Trophoblast cell (in vitro differentiated cells and primary cell): ENCODE measurements at regions not wholly inside any gene's neighbourhood (a gene's known extent, or its start where the extent isn't known, plus 50 kb on each side); places are given as distances from the start of the nearest gene placed in this dataset.
"Not testable (repeated sequence)": the region's sequence is repeated elsewhere in the genome, so short reads cannot be mapped to it uniquely, and the experiment has no call there.

ENCODE experiments used
- DNase-seq, 2 donors: peaks; one replicate each; pipeline ENCODE4 v3.0.0-alpha.2; 2016
- H2AFZ ChIP-seq: 2 replicates; pipeline ENCODE4 v1.6.1; 2013; ENCODE audit warnings: low read length, moderate library complexity, mild to moderate bottlenecking; ENCODE audit not compliant: insufficient read depth, poor library complexity
- H2AK5ac ChIP-seq: 2 replicates; pipeline ENCODE4 v1.6.1; 2013; ENCODE audit warnings: mild to moderate bottlenecking, low read length
- H2BK120ac ChIP-seq: 2 replicates; pipeline ENCODE4 v1.6.1; 2013; ENCODE audit warnings: low read length, mild to moderate bottlenecking, moderate library complexity; ENCODE audit not compliant: insufficient read depth, poor library complexity
- H2BK12ac ChIP-seq: 2 replicates; pipeline ENCODE4 v1.6.1; 2013; ENCODE audit warnings: mild to moderate bottlenecking, low read length, moderate library complexity
- H2BK5ac ChIP-seq: 2 replicates; pipeline ENCODE4 v1.6.1; 2013; ENCODE audit warnings: low read length, low read depth, moderate library complexity, mild to moderate bottlenecking; ENCODE audit not compliant: poor library complexity
- H3K14ac ChIP-seq: 2 replicates; pipeline ENCODE4 v1.6.1; 2013; ENCODE audit warnings: mild to moderate bottlenecking, low read length
- H3K18ac ChIP-seq: 2 replicates; pipeline ENCODE4 v1.6.1; 2013; ENCODE audit warnings: mild to moderate bottlenecking, low read length
- H3K23ac ChIP-seq: 2 replicates; pipeline ENCODE4 v1.6.1; 2013; ENCODE audit warnings: low read length
- H3K27ac ChIP-seq: 2 replicates; pipeline ENCODE4 v1.5.1; 2013; ENCODE audit warnings: low read depth, mild to moderate bottlenecking, inconsistent platforms, low read length, moderate library complexity
- H3K27me3 ChIP-seq: 2 replicates; pipeline ENCODE4 v1.6.1; 2013; ENCODE audit warnings: inconsistent platforms, mild to moderate bottlenecking, low read length, moderate library complexity; ENCODE audit not compliant: insufficient read depth
- H3K36me3 ChIP-seq, 2 experiments: 1 replicate in 1 of 2; 2 replicates in 1 of 2; pipeline ENCODE4 v1.6.1; 2013; ENCODE audit warnings: low read length in 2 of 2, mild to moderate bottlenecking in 2 of 2, moderate library complexity in 1 of 2; ENCODE audit not compliant: insufficient read depth in 2 of 2, control insufficient read depth in 1 of 2
- H3K4ac ChIP-seq: 2 replicates; pipeline ENCODE4 v1.6.1; 2013; ENCODE audit warnings: low read depth, mild to moderate bottlenecking, low read length, moderate library complexity
- H3K4me1 ChIP-seq, 2 experiments: 1 replicate in 1 of 2; 2 replicates in 1 of 2; pipeline ENCODE4 v1.6.1; 2013; ENCODE audit warnings: low read length in 2 of 2, mild to moderate bottlenecking in 2 of 2, moderate library complexity in 1 of 2; ENCODE audit not compliant: insufficient read depth in 2 of 2, control insufficient read depth in 1 of 2
- H3K4me2 ChIP-seq: 2 replicates; pipeline ENCODE4 v1.6.1; 2013; ENCODE audit warnings: inconsistent platforms, mild to moderate bottlenecking, low read length, moderate library complexity
- H3K4me3 ChIP-seq: 2 replicates; pipeline ENCODE4 v1.5.1; 2013; ENCODE audit warnings: mild to moderate bottlenecking, low read depth, low read length, inconsistent platforms
- H3K79me1 ChIP-seq: one replicate; pipeline ENCODE4 v1.6.1; 2013; ENCODE audit warnings: low read length
- H3K79me2 ChIP-seq: 2 replicates; pipeline ENCODE4 v1.6.1; 2013; ENCODE audit warnings: low read length, mild to moderate bottlenecking; ENCODE audit not compliant: control insufficient read depth, insufficient read depth, poor library complexity
- H3K9ac ChIP-seq: 2 replicates; pipeline ENCODE4 v1.6.1; 2013; ENCODE audit warnings: mild to moderate bottlenecking, low read length
- H3K9me3 ChIP-seq: 2 replicates; pipeline ENCODE4 v1.6.1; 2013; ENCODE audit warnings: low read depth, mild to moderate bottlenecking, control low read depth, inconsistent platforms, low read length; ENCODE audit not compliant: insufficient read depth
- H4K12ac ChIP-seq: 2 replicates; pipeline ENCODE4 v1.6.1; 2013; ENCODE audit warnings: low read depth, mild to moderate bottlenecking, low read length, moderate library complexity
- H4K8ac ChIP-seq: 2 replicates; pipeline ENCODE4 v1.6.1; 2013; ENCODE audit warnings: low read depth, mild to moderate bottlenecking, low read length, moderate library complexity
- H4K91ac ChIP-seq: one replicate; pipeline ENCODE4 v1.6.1; 2013; ENCODE audit warnings: low read depth, mild to moderate bottlenecking, low read length, moderate library complexity
- WGBS: extraction: QIAGEN DNeasy Blood & Tissue Kit; methylation state at CpG from one replicate; pipeline ENCODE4 v1.1.7; 2013; ENCODE audit warnings: missing lambda C conversion rate; ENCODE audit not compliant: insufficient read length, insufficient coverage; ENCODE audit errors: extremely low coverage; 5-methylcytosine and 5-hydroxymethylcytosine counted together

DNA sequence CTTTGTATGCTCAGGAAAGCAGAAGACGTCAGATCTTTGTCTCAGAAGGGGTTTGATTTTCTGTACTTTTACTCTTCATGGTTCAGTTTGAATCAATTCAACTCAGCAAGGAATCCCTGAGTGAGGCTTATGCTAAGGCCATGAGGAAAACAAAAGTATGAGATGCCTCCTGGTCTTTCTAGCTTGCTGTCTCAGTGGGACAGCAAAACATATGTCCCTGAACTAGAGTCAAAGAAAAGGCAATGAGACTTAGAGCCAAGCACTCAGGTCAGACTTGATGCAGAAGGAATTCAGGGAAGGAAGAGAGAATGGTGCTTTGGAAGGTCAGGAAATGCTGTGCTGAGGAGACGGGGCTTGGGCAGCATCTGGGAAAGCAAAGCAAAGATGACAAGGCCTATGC, 236.2 kb upstream of the SFRP2 start:
- H4K12ac ChIP-seq: no peak overlapping the region
- H2AK5ac ChIP-seq: no peak overlapping the region
- no peak for DNase-seq
- H3K18ac ChIP-seq: no peak overlapping the region
- no peaks in the 10 kb centered on the region for H3K79me2 ChIP-seq
- no peak overlapping the region for H2BK5ac ChIP-seq
- H3K4me3 ChIP-seq: no peak overlapping the region
- no peaks in the 10 kb centered on the region for H3K9me3 ChIP-seq
- H3K27ac ChIP-seq: no peak overlapping the region
- no peak overlapping the region for H3K9ac ChIP-seq
- H3K23ac ChIP-seq: peak overlapping the region; percentile 51
- H2BK120ac ChIP-seq: no peak overlapping the region
- H3K36me3 ChIP-seq: no peaks in the 10 kb centered on the region
- no CpG with 5 or more reads among the region's 2 CpGs for WGBS
- H3K79me1 ChIP-seq: no peaks in the 10 kb centered on the region
- H3K4ac ChIP-seq: no peak overlapping the region
- H3K14ac ChIP-seq: no peak overlapping the region
- no peak overlapping the region for H4K91ac ChIP-seq
- no peaks in the 10 kb centered on the region for H3K27me3 ChIP-seq
- H2BK12ac ChIP-seq: no peak overlapping the region
- no peak overlapping the region for H4K8ac ChIP-seq
- no peaks in the 10 kb centered on the region for H3K4me1 ChIP-seq
- no peak overlapping the region for H3K4me2 ChIP-seq
- no peak overlapping the region for H2AFZ ChIP-seq

DNA sequence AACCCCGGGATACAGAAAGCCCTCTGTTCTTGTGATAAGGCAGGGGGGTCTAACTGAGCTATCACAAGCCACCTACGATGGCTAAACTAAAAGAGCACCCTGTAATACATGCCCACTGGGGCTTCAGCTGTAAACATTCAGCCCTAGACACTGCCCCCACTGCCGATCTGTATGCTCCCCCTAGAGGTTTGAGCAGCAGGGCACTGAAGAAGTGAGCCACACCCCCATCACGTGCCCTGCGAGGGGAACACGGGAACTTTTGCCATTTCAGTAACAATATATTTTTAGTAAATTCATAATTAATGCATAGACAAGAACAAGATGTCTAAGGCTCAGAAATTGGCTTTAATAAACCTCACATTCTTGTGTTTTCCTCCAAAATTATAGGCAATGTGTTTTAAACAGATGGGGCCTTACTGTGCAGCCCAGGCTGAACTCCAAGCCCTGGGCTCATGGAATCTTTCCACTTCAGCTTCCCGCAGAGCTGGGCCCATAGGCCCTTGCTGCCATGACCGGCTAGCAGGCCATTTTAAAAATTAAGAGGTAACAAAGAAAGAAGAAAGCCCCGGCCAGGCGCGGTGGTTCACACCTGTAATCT, 235.3 kb upstream of the SFRP2 start:
- H2BK12ac ChIP-seq: no peak overlapping the region
- DNase-seq: no peak
- H3K79me1 ChIP-seq: no peaks in the 10 kb centered on the region
- no peak overlapping the region for H3K23ac ChIP-seq
- H3K79me2 ChIP-seq: no peaks in the 10 kb centered on the region
- no peak overlapping the region for H2AK5ac ChIP-seq
- no peak overlapping the region for H2AFZ ChIP-seq
- no peak overlapping the region for H3K18ac ChIP-seq
- no CpG with 5 or more reads among the region's 11 CpGs for WGBS
- no peak overlapping the region for H4K12ac ChIP-seq
- no peak overlapping the region for H2BK5ac ChIP-seq
- no peak overlapping the region for H4K8ac ChIP-seq
- no peak overlapping the region for H4K91ac ChIP-seq
- H3K9ac ChIP-seq: no peak overlapping the region
- no peak overlapping the region for H3K27ac ChIP-seq
- no peak overlapping the region for H3K14ac ChIP-seq
- no peak overlapping the region for H3K4me3 ChIP-seq
- H3K4ac ChIP-seq: no peak overlapping the region
- H3K27me3 ChIP-seq: no peaks in the 10 kb centered on the region
- no peak overlapping the region for H2BK120ac ChIP-seq
- no peaks in the 10 kb centered on the region for H3K36me3 ChIP-seq
- no peak overlapping the region for H3K4me2 ChIP-seq
- H3K9me3 ChIP-seq: no peaks in the 10 kb centered on the region
- no peaks in the 10 kb centered on the region for H3K4me1 ChIP-seq

DNA sequence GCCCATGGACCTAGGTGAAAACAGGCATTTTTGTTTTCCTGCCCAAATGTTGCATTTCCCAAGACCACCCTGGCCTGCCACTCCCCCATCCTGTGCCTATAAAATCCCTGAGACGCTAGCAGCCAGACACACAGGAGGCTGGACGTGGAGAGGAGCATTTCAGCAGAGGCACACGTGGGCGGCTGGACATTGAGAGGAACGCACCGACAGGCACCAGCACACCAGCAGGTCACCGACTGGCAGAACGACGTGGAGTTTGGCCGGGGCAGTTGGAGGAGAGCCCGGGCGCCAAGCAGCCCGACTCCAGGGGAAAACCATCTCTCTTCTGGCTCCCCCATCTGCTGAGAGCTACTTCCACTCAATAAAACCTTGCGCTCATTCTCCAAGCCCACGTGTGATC, 234.8 kb upstream of the SFRP2 start:
- H2BK120ac ChIP-seq, H2BK12ac ChIP-seq, H2AFZ ChIP-seq, H3K36me3 ChIP-seq, H3K14ac ChIP-seq, H3K79me1 ChIP-seq, H4K91ac ChIP-seq, H3K23ac ChIP-seq, H2BK5ac ChIP-seq, H3K4ac ChIP-seq, H3K27ac ChIP-seq, H4K12ac ChIP-seq, H3K4me3 ChIP-seq, H3K18ac ChIP-seq, H4K8ac ChIP-seq, H2AK5ac ChIP-seq, H3K9ac ChIP-seq, H3K4me1 ChIP-seq, DNase-seq, H3K9me3 ChIP-seq, H3K4me2 ChIP-seq, H3K79me2 ChIP-seq, H3K27me3 ChIP-seq: not testable (repeated sequence)
- WGBS: no CpG with 5 or more reads among the region's 15 CpGs

DNA sequence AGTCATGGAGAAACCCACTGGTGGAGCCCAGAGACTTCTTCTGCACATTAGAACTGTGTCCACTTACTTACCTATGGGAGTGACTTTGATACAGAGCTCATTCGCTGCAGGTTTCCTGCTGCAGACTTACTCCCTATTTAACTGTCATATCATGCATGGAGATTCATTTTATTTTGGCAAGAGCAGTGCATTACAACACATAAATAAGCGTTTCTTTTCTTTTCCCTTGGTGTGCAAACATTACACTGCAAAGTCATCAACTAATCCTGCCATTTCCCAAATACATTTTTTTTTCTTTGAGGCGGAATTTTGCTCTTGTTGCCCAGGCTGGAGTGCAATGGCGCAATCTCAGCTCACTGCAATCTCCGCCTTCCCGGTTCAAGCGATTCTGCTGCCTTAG, 230.9 kb upstream of the SFRP2 start:
- H3K9me3 ChIP-seq: no peaks in the 10 kb centered on the region
- H4K8ac ChIP-seq: no peak overlapping the region
- H3K4me1 ChIP-seq: no peaks in the 10 kb centered on the region
- H2AFZ ChIP-seq: no peak overlapping the region
- no peak overlapping the region for H3K23ac ChIP-seq
- no peak overlapping the region for H4K12ac ChIP-seq
- no peak overlapping the region for H2AK5ac ChIP-seq
- H3K27ac ChIP-seq: no peak overlapping the region
- H3K79me1 ChIP-seq: no peaks in the 10 kb centered on the region
- no peak overlapping the region for H3K4me2 ChIP-seq
- no peak overlapping the region for H2BK5ac ChIP-seq
- no peak overlapping the region for H3K4me3 ChIP-seq
- no peak overlapping the region for H4K91ac ChIP-seq
- no peak overlapping the region for H3K14ac ChIP-seq
- no CpG with 5 or more reads among the region's 7 CpGs for WGBS
- DNase-seq: no peak
- H2BK12ac ChIP-seq: no peak overlapping the region
- no peak overlapping the region for H3K9ac ChIP-seq
- no peaks in the 10 kb centered on the region for H3K36me3 ChIP-seq
- H3K27me3 ChIP-seq: no peaks in the 10 kb centered on the region
- H2BK120ac ChIP-seq: no peak overlapping the region
- no peak overlapping the region for H3K4ac ChIP-seq
- no peaks in the 10 kb centered on the region for H3K79me2 ChIP-seq
- H3K18ac ChIP-seq: no peak overlapping the region
